A673 (cell line): ENCODE measurements at regions not wholly inside any gene's neighbourhood (a gene's known extent, or its start where the extent isn't known, plus 50 kb on each side); places are given as distances from the start of the nearest gene placed in this dataset.

Experiments used
- CTCF ChIP-seq: fragments of 300-800, 200-600 bp; sonication (generic); conservative IDR thresholded peaks from 2 replicates; pipeline ENCODE4 v1.5.1; 2017; ENCODE audit warnings: low read depth, mild to moderate bottlenecking, antibody characterized with exemption, low read length, moderate library complexity, mixed read lengths
- EZH2 ChIP-seq: fragments of 200-600 bp; sonication (generic); IDR thresholded peaks from 2 replicates; pipeline ENCODE4 v1.6.1; 2017; ENCODE audit warnings: borderline replicate concordance, low read depth, mild to moderate bottlenecking, mixed read lengths, antibody characterized with exemption, low read length; ENCODE audit not compliant: poor library complexity, severe bottlenecking

GRCh38 chr22:22423681-22424080, 84.9 kb downstream of the ZNF280B start:
- no peak for TF ChIP-seq CTCF
- no peak for TF ChIP-seq EZH2
